Effector memory CD4-positive, alpha-beta T cell (primary cell): ENCODE measurements at regions not wholly inside any gene's neighbourhood (a gene's known extent, or its start where the extent isn't known, plus 50 kb on each side); places are given as distances from the start of the nearest gene placed in this dataset.

Experiments
- DNase-seq, 3 donors: peaks; one replicate each; pipeline ENCODE4 v3.0.0-alpha.2; 2020
- H3K27ac ChIP-seq: 2 replicates; pipeline ENCODE4 v1.7.0; 2013; ENCODE audit warnings: mild to moderate bottlenecking, low read length, moderate library complexity; ENCODE audit not compliant: insufficient read depth, poor library complexity, severe bottlenecking
- H3K27me3 ChIP-seq: replicated peaks from 2 replicates; pipeline ENCODE4 v1.7.0; 2013; ENCODE audit warnings: mild to moderate bottlenecking, low read length; ENCODE audit not compliant: insufficient read depth, control insufficient read depth, poor library complexity, severe bottlenecking
- H3K36me3 ChIP-seq: 2 replicates; pipeline ENCODE4 v1.7.0; 2013; ENCODE audit warnings: mild to moderate bottlenecking, low read length, moderate library complexity; ENCODE audit not compliant: control insufficient read depth, insufficient read depth
- H3K4me1 ChIP-seq: 2 replicates; pipeline ENCODE4 v1.7.0; 2013; ENCODE audit warnings: low read length, mild to moderate bottlenecking; ENCODE audit not compliant: control insufficient read depth, insufficient read depth, poor library complexity, severe bottlenecking
- H3K4me3 ChIP-seq: 2 replicates; pipeline ENCODE4 v1.7.0; 2013; ENCODE audit warnings: low read length, low read depth, mild to moderate bottlenecking; ENCODE audit not compliant: insufficient read depth, poor library complexity, severe bottlenecking
- H3K9me3 ChIP-seq: 2 replicates; pipeline ENCODE4 v1.7.0; 2013; ENCODE audit warnings: mild to moderate bottlenecking, low read length, moderate library complexity; ENCODE audit not compliant: control insufficient read depth

DNA sequence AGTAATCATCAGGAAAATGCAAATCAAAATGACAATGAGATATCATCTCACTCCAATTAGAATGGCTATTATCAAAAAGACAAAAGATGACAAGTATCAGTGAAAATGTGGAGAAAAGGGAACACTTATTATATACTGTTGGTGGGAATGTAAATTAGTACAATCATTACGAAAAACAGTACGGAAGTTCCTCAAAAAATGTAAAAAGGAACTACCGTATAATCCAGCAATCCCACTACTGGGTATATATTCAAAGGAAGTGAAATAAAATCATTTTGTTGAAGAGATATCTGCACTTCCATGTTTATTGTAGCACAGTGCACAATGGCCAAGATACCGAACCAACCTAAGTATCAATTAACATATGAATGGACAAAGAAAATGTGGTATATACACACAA, 52.4 kb upstream of the TEX51 start:
- Histone ChIP-seq H3K36me3 (no peaks in the 10 kb centered on the region), H3K4me3 (no peak overlapping the region), H3K27ac (no peak overlapping the region), H3K27me3 (no peaks in the 10 kb centered on the region), H3K4me1 (no peaks in the 10 kb centered on the region), H3K9me3 (no peaks in the 10 kb centered on the region)
- no peak for DNase-seq
